AG09309 (cell line): ENCODE measurements at regions not wholly inside any gene's neighbourhood (a gene's known extent, or its start where the extent isn't known, plus 50 kb on each side); places are given as distances from the start of the nearest gene placed in this dataset.

ENCODE experiments used
- DNase-seq: peaks from one replicate; pipeline ENCODE4 v3.0.0-alpha.2; 2010; ENCODE audit warnings: low read depth
- H3K4me3 ChIP-seq: 2 replicates; pipeline ENCODE4 v1.5.1; 2011; ENCODE audit warnings: mild to moderate bottlenecking, low read depth, low read length, moderate library complexity; ENCODE audit not compliant: control insufficient read depth
- TF ChIP-seq, protein P1 (sequence below): IDR thresholded peaks from 2 replicates; pipeline ENCODE4 v1.5.1; 2011; ENCODE audit warnings: mild to moderate bottlenecking, low read depth, low read length, inconsistent platforms; ENCODE audit not compliant: insufficient read depth, control insufficient read depth; ENCODE audit errors: missing control alignments

DNA sequence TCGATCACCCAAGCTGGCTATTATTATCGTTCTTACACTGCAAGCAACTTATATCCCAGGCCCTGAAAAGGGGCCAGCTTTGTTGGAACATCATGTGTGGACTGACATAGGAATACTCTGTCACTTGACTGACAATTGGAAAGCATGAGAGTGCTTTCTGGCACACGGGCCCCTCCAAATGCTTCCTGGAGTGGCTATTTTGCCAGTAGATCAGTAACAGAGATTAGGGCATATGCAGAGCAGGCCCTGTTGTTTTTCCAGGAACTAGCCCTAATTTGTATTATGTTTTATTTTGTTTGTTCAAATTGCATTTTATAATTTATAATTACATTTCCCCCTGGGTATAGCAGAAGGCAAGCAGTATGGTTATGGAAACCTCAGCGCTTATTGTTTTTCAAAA is 170.1 kb upstream of the FRMD6 start:
- TF ChIP-seq, protein P1, sequence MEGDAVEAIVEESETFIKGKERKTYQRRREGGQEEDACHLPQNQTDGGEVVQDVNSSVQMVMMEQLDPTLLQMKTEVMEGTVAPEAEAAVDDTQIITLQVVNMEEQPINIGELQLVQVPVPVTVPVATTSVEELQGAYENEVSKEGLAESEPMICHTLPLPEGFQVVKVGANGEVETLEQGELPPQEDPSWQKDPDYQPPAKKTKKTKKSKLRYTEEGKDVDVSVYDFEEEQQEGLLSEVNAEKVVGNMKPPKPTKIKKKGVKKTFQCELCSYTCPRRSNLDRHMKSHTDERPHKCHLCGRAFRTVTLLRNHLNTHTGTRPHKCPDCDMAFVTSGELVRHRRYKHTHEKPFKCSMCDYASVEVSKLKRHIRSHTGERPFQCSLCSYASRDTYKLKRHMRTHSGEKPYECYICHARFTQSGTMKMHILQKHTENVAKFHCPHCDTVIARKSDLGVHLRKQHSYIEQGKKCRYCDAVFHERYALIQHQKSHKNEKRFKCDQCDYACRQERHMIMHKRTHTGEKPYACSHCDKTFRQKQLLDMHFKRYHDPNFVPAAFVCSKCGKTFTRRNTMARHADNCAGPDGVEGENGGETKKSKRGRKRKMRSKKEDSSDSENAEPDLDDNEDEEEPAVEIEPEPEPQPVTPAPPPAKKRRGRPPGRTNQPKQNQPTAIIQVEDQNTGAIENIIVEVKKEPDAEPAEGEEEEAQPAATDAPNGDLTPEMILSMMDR = no peak
- DNase-seq = no peak

DNA sequence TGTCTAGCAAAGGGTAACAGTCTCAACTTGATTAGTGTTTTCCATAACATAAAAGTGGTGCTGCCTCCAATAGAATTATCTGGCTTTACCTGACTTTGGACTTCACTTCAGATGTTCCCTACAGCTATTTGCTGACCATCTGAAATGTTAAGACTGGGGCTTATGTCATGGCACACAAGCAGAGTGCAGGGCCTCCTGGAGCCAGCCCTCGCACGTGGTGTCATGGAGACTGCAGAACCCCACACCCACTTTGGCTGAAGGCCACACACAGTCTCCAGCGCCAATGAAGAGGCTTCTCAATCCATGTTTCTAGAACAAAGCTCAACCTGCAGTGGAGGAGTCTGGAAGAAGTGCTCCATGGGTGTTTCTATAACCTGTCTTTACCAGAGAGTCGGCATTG is 169.6 kb upstream of the FRMD6 start:
- TF ChIP-seq, protein P1 = no peak
- DNase-seq = no peak
- H3K4me3 ChIP-seq = no peak overlapping the region

More for the DNA sequence above, 170.1 kb upstream of the FRMD6 start:
- no peak overlapping the region for H3K4me3 ChIP-seq

- TF ChIP-seq, protein P1 = no peak
- DNase-seq = no peak
Measured at GRCh38 chr14:51484485-51484884, 167.2 kb upstream of the FRMD6 start.

GRCh38 chr14:51485733-51486132 is 166.0 kb upstream of the FRMD6 start:
- no peak for DNase-seq
- TF ChIP-seq, protein P1 = no peak
- H3K4me3 ChIP-seq = no peak overlapping the region

More at GRCh38 chr14:51484485-51484884, 167.2 kb upstream of the FRMD6 start:
- H3K4me3 ChIP-seq = no peak overlapping the region

DNA sequence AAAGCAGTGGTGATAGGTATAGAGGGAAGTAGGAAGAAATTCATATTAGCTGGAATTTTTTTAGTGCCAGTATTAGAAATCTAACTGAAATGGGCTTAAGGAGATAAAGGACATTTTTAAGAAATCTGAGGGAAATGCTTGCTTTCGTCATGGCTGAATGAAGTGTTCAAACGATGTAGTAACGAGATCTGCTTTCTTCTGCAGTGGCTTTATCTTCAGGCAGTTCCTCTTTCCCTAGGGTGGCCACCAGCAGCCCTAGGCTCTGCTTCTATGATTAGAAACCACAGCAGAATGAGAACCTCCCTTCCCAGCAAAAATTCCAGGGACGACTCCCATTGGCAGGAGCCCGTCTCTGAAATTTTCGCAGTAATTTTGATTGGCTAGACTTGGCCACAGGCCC is 163.9 kb upstream of the FRMD6 start:
- no peak overlapping the region for H3K4me3 ChIP-seq
- TF ChIP-seq, protein P1 = no peak
- DNase-seq = no peak

DNA sequence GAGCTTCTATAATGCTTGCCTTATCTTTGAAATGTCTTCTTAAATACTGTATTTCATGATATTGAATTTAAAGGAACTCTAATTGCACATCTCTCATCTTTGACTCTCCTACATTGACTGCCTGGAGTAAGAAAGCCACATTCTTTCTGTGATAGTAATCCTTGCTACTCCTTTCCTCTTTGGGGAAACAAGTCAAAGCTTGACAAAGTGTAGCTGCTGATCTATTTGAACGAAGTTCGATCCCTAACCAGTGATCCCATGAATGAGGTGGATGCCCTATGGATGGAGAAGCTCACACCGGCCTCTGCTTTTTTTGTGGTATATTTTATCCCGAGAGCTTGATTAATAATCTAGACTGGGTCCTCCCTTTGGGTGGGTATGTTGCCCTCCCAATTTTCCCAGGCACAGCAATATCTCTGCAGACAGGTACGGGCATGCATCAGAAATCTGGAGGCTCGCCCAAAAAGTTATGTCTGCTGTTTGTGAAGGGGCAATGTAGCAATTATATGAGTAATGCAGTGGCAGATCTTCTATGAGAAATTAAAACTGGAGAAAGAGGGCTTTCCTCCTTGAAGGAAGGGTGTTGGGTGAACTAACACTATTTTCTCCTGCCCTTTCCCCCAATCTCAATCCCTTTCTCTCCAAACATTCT is 163.0 kb upstream of the FRMD6 start:
- no peak for DNase-seq

More for the DNA sequence above, 163.0 kb upstream of the FRMD6 start:
- TF ChIP-seq, protein P1 = no peak
- H3K4me3 ChIP-seq = no peak overlapping the region
